ENCODE measurements at regions not wholly inside any gene's neighbourhood (a gene's known extent, or its start where the extent isn't known, plus 50 kb on each side); places are given as distances from the start of the nearest gene placed in this dataset.
"Not testable (repeated sequence)": the region's sequence is repeated elsewhere in the genome, so short reads cannot be mapped to it uniquely, and the experiment has no call there.

DNA sequence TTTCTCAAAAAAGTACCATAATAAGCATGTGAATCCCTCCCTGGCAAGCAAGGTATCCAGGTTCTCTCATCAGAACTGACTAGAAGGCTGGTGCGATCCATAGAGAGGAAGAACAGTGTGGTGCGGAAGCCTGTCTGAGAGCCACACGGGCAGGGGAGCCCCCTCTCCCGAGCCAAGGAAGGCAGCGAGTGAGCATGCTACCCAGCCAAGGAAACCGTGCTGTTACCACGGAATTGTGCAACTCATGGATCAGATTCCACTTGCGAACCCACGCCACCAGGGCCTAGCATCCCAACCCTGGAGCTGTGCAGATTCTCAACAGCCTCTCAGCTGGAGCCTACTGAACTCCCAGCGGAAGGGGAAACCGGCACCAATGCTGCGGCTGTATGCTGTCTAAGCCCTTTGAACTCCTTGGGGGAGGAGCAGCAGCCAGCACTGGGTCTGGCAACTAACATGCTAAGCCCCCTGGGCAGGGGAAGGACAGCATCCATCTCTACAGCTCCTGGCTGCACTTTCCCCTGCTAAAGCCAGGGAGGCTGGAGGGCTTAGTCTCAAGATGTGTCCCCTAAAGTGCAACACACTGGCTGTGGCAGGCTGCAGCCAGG is 823.1 kb downstream of the EPHA4 start:
- Mint-ChIP-seq H3K4me1 (ENCODE audit: low read depth) (no peaks in the 10 kb centered on the region), H3K9me3 (no peaks in the 10 kb centered on the region), H3K27me3 (ENCODE audit: low read depth) (no peaks in the 10 kb centered on the region), H3K36me3 (ENCODE audit: low read depth) (no peaks in the 10 kb centered on the region), H3K4me3 (no peak overlapping the region), H3K27ac (no peak overlapping the region)

DNA sequence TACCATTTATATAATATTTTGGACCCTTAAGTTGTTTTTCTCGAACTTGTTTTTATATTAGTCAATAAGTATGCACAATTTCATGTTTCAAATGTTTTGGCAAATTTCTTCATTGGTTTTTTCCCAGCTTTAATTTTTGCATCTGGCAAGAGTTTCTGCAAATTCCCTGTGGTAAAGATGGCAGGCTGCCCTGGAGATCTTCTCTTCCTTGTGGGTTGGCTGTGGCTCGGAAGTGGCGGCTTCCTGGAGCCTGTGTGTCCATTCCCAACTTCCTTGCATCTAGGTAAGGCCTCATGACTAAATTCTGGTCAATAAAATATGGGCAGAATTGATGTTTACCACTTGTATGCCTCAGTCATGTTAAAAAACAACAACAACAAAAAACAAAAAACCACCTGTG is 818.6 kb downstream of the EPHA4 start:
- no peaks in the 10 kb centered on the region for H3K27me3 Mint-ChIP-seq (ENCODE audit: low read depth)
- H3K9me3 Mint-ChIP-seq: no peaks in the 10 kb centered on the region
- H3K4me3 Mint-ChIP-seq: no peak overlapping the region
- no peaks in the 10 kb centered on the region for H3K36me3 Mint-ChIP-seq (ENCODE audit: low read depth)
- H3K4me1 Mint-ChIP-seq (ENCODE audit: low read depth): no peaks in the 10 kb centered on the region
- H3K27ac Mint-ChIP-seq: no peak overlapping the region

DNA sequence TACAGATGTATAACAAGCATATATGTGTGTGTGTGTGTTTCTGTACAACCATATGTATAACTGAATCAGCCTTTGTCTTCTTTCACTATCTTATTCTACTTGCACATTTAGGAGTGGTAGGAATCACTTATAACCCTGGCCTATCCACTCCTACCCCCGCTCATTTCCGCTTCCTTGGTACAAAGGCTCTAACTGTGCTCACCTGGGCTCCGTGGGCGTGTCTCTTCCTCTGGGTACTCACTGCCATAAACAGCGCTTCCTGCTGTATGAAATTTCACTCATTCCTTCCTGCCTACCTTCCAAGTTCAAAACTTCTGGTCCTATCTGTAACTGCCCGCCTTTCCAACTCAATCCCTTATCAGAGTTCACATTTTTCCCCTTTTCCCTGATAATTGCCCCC is 815.5 kb downstream of the EPHA4 start:
- Mint-ChIP-seq H3K4me3 (no peak overlapping the region), H3K4me1 (ENCODE audit: low read depth) (no peaks in the 10 kb centered on the region), H3K9me3 (no peaks in the 10 kb centered on the region), H3K27me3 (ENCODE audit: low read depth) (no peaks in the 10 kb centered on the region), H3K27ac (no peak overlapping the region), H3K36me3 (ENCODE audit: low read depth) (no peaks in the 10 kb centered on the region)

DNA sequence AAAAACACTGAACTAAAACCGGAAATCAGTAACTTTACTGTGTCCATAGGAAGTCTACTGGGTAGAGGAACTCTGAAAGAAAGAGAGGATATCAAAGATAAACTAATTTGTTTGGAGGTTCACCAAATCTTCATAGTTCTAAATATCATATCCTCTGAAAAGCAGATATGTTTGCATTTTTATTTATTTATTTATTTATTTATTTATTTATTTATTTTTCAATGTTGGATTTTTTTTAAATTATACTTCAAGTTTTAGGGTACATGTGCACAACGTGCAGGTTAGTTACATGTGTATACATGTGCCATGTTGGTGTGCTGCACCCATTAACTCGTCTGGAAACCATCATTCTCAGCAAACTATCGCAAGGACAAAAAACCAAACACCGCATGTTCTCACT is 813.7 kb downstream of the EPHA4 start:
- not testable (repeated sequence) for H3K4me1 Mint-ChIP-seq (ENCODE audit: low read depth); H3K27ac Mint-ChIP-seq; H3K27me3 Mint-ChIP-seq (ENCODE audit: low read depth); H3K9me3 Mint-ChIP-seq; H3K36me3 Mint-ChIP-seq (ENCODE audit: low read depth); H3K4me3 Mint-ChIP-seq

DNA sequence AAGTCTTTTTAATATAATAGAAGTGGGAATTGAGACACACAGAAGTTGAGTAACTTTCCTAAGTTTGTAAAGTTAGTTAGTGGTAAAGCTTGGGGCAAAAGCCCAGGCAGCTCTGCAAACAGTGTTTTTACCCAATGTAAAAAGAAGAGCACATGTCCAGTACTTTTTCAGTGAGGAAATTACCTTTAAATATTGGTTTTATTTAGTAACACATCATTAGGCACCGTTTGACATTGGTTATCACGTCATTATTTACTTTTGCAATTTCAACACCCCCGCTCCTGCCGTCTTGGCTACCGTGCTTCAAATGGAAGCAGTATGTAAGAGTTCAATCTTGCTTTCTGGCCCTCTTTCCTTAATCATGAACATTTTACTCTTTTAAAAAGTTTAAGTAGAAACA is 807.9 kb downstream of the EPHA4 start:
- no peaks in the 10 kb centered on the region for H3K9me3 Mint-ChIP-seq
- no peak overlapping the region for H3K27ac Mint-ChIP-seq
- H3K27me3 Mint-ChIP-seq (ENCODE audit: low read depth): no peaks in the 10 kb centered on the region
- no peaks in the 10 kb centered on the region for H3K4me1 Mint-ChIP-seq (ENCODE audit: low read depth)
- no peaks in the 10 kb centered on the region for H3K36me3 Mint-ChIP-seq (ENCODE audit: low read depth)
- no peak overlapping the region for H3K4me3 Mint-ChIP-seq

DNA sequence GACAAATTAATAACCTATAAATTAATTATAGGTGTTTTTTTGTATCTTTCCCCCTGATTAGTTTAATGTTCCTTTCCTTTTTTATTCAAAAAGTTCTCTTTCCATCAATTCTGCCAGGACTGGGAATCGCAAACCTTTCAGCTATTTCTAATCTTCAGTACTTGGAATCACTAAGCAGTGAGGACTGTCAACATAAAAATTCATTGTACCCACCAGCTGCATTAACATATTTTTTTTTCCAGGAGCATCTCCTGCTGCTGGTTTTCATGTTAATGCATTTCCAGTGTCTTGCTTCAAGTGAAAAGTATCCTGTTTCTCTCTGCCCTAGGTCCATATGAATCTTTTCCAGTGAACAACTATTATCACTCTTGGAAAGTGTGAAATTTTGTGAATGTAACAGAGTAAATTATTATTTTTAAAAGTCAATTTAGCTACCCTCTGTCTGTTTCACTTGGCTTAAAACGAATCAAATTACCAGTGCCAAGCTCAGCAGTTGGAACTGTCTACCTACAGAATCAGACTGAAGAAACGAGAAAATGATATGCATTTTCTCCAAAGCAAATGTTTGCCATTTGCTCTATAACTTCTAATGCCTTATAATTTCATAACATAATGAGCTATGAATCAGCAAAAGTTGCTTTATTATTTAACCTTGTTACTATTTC is 804.4 kb downstream of the EPHA4 start:
- Mint-ChIP-seq H3K27ac (no peak overlapping the region), H3K9me3 (no peaks in the 10 kb centered on the region), H3K36me3 (ENCODE audit: low read depth) (no peaks in the 10 kb centered on the region), H3K4me1 (ENCODE audit: low read depth) (no peaks in the 10 kb centered on the region), H3K27me3 (ENCODE audit: low read depth) (no peaks in the 10 kb centered on the region), H3K4me3 (no peak overlapping the region)

DNA sequence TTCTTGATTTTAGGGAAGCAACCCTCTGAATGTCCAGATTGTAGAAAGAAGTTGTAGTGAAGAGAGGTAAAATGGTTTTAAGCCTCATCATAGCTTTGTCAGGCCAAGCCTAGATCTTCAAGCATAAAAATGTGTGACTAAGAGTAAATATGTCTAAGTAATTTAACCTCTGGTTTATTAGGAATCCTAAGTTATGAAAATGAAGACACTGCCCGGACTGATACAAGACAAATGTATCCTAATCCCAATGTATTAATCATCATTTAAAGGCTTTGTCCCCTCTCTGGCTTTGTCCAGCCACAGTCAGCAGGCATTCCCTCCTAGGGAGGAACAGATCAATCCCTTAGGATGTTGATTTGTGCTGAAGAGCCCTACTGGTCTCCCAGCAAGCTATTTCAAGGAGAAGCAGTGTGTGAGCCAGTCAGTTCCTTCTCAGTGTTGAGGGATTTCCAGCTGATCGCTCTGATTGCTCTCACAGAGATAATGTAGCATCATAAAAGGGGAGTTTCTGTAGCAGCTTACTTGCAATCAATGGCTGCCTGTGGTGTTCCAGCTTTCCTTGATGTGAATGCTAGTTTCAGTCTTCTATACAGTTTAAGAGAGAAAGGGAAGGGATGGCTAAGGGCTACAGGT is 796.1 kb downstream of the EPHA4 start:
- Mint-ChIP-seq H3K36me3 (ENCODE audit: low read depth) (no peaks in the 10 kb centered on the region), H3K4me1 (ENCODE audit: low read depth) (no peaks in the 10 kb centered on the region), H3K9me3 (no peaks in the 10 kb centered on the region), H3K27ac (no peak overlapping the region), H3K4me3 (no peak overlapping the region), H3K27me3 (ENCODE audit: low read depth) (no peaks in the 10 kb centered on the region)

DNA sequence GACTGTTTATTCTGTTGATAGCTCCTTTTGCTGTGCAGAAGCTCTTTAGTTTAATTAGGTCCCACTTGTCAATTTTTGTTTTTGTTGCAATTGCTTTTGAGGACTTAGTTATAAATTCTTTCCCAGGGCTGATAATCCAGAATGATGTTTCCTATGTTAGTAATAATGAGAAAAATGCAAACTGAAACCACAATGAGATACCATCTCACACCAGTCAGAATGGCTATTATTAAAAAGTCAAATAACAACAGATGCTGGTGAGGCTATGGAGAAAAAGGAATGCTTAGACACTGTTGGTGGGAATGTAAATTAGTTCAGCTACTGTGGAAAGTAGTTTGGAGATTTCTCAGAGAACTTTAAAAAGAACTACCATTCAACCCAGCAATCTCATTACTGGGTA is 793.0 kb downstream of the EPHA4 start:
- H3K27ac Mint-ChIP-seq; H3K4me1 Mint-ChIP-seq (ENCODE audit: low read depth); H3K27me3 Mint-ChIP-seq (ENCODE audit: low read depth); H3K4me3 Mint-ChIP-seq; H3K36me3 Mint-ChIP-seq (ENCODE audit: low read depth); H3K9me3 Mint-ChIP-seq: not testable (repeated sequence)

DNA sequence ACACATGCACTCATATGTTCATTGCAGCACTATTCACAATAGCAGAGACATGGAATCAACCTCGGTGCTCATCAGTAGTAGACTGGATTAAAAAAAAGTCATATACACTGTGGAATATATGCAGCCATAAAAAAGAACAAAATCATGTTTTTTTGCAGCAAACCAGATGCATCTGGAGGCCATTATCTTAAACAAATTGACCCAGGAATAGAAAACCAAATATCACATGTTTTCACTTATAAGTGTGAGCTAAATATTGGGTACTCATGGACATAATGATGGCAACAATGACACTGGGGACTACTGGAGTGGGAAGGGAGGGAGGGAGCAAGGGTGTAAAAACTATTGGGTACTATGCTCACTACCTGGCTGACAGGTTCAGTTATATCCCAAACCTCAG is 792.6 kb downstream of the EPHA4 start:
- Mint-ChIP-seq H3K4me1 (ENCODE audit: low read depth) (no peaks in the 10 kb centered on the region), H3K27me3 (ENCODE audit: low read depth) (no peaks in the 10 kb centered on the region), H3K4me3 (no peak overlapping the region), H3K9me3 (no peaks in the 10 kb centered on the region), H3K36me3 (ENCODE audit: low read depth) (no peaks in the 10 kb centered on the region), H3K27ac (no peak overlapping the region)

DNA sequence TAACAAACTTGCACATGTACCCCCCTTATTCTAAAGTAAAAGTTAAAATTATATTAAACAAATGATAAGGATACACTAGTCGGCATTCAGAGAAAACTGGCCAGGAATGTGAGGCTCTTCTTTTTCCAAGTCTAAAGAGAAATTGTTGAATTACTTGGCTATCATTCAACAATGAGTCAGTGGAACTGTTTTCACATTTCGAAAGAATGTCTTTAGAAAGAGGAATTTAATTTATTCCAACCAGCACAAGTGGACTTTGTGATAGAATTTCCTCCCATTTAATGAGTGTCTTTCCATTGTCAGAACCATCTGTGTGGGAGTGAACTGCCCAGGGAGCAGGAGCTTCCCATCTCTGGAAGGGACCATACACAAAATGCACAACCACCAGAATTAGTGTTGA is 792.2 kb downstream of the EPHA4 start:
- no peak overlapping the region for H3K27ac Mint-ChIP-seq
- no peak overlapping the region for H3K4me3 Mint-ChIP-seq
- no peaks in the 10 kb centered on the region for H3K9me3 Mint-ChIP-seq
- no peaks in the 10 kb centered on the region for H3K27me3 Mint-ChIP-seq (ENCODE audit: low read depth)
- H3K36me3 Mint-ChIP-seq (ENCODE audit: low read depth): no peaks in the 10 kb centered on the region
- H3K4me1 Mint-ChIP-seq (ENCODE audit: low read depth): no peaks in the 10 kb centered on the region

DNA sequence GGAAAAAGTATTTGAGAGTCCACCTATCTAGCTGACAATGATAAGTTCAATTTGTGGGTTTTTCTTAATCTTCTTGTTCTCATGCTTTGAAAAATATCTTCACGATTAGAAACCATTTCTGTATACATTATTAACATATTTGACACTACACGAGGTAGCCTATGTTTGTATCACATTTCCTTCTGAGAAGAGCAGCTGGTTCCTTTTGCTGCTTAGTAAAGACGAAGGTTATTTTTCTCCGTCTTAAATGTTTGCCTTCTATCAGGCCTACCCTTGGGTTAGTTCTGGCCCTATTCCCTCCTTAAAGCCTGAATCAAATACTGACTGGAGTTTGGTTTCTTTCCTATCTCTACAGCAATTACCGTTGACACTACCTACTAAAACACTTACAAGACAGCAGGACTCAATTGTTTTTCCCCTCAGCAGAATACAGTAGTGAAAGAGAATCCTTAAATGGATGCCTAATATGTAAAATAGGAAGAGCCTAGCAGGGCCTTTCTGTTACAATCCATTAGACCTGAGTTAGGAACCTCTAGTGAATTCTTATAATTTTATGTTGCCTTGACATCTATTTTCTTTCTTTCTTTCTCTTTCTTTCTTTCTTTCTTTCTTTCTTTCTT is 790.4 kb downstream of the EPHA4 start:
- H3K36me3 Mint-ChIP-seq (ENCODE audit: low read depth): no peaks in the 10 kb centered on the region
- H3K27me3 Mint-ChIP-seq (ENCODE audit: low read depth): no peaks in the 10 kb centered on the region
- no peak overlapping the region for H3K27ac Mint-ChIP-seq
- H3K4me1 Mint-ChIP-seq (ENCODE audit: low read depth): no peaks in the 10 kb centered on the region
- no peak overlapping the region for H3K4me3 Mint-ChIP-seq
- H3K9me3 Mint-ChIP-seq: no peaks in the 10 kb centered on the region

DNA sequence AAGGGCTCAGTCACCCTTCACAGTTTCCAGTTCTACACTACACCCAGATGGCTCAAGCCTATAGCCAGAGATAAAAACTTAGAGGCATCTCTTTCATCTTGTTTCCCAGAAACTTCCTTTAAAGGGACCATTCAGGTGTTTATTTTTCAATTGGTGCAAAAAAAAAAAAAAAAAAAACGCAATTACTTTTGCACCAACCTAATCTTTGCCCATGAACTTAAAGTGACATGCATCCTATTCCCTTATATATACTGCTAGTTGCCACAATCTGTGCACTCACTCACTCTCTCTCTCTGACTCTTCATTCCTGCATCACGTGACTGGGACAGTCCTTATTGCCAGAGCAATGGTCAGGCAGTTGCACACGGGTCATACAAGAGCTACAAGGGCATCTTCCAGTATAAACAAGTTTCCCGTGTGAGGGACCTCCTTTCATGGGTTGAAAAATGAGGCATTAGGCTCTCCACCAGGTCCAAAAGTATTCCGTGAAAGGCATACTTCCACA is 789.4 kb downstream of the EPHA4 start:
- Mint-ChIP-seq H3K9me3 (no peaks in the 10 kb centered on the region), H3K27me3 (ENCODE audit: low read depth) (no peaks in the 10 kb centered on the region), H3K36me3 (ENCODE audit: low read depth) (no peaks in the 10 kb centered on the region), H3K4me1 (ENCODE audit: low read depth) (no peaks in the 10 kb centered on the region), H3K4me3 (no peak overlapping the region), H3K27ac (no peak overlapping the region)

DNA sequence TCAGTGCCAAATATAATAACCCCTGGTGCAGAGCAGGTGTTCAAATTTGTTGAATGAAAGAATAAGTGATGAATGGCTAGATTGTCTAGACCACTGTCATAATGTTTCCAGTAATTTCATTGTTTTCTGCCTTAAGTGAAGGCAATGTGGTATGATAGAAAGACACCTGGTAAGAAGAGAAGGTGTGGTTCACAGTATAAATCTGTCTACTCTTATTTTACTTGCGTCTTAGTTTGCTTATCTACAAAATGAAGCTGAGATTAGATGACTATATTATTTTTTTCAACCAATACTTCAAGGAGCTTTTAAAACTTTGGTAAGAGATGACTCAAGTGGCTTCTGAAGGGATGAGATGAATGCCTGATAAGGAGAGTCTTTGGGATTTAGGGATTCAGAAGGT is 788.4 kb downstream of the EPHA4 start:
- no peaks in the 10 kb centered on the region for H3K4me1 Mint-ChIP-seq (ENCODE audit: low read depth)
- no peaks in the 10 kb centered on the region for H3K9me3 Mint-ChIP-seq
- H3K36me3 Mint-ChIP-seq (ENCODE audit: low read depth): no peaks in the 10 kb centered on the region

DNA sequence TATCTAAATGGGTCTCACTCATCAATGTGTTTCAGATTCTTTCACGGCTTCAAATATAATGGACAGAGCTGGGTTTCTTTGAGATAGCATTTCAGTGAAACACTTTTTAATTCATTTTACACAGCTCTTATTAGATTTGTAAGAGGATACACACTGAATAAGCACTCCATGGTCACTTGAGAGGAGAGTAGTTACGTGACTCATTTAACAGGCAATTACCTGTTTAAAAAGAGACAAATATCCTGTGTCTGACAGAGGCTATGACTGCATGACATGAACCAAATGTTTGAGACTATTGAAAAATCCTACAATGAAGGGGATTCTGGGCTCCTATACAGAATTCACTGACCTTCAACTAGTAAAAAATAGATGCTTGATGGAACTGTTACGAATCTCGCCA is 786.9 kb downstream of the EPHA4 start:
- Mint-ChIP-seq H3K4me3 (no peak overlapping the region), H3K4me1 (ENCODE audit: low read depth) (no peaks in the 10 kb centered on the region), H3K27me3 (ENCODE audit: low read depth) (no peaks in the 10 kb centered on the region), H3K36me3 (ENCODE audit: low read depth) (no peaks in the 10 kb centered on the region), H3K27ac (no peak overlapping the region), H3K9me3 (no peaks in the 10 kb centered on the region)

More for the DNA sequence above, 788.4 kb downstream of the EPHA4 start:
- no peak overlapping the region for H3K4me3 Mint-ChIP-seq
- no peaks in the 10 kb centered on the region for H3K27me3 Mint-ChIP-seq (ENCODE audit: low read depth)
- H3K27ac Mint-ChIP-seq: no peak overlapping the region

DNA sequence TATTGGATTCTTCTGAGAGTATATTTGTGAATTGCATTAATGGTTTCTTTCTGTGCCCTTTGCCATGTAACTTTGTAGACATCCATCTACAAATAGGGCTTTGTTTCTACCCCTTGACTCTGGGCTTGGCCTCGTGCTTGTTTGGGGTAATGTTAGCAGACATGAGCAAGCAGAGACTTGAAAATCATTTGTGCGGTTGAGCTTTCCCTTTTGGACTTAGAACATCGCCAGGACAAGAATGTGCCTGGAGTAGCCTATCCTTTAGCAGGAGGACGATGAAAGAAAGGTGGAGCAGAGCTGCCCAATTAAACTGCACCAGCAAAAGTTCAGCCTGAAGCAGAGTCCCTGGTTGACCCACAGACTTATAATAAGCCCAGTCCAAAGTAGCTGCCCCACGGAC is 785.9 kb downstream of the EPHA4 start:
- Mint-ChIP-seq H3K27me3 (ENCODE audit: low read depth) (no peaks in the 10 kb centered on the region), H3K4me1 (ENCODE audit: low read depth) (no peaks in the 10 kb centered on the region), H3K9me3 (no peaks in the 10 kb centered on the region), H3K4me3 (no peak overlapping the region), H3K27ac (no peak overlapping the region), H3K36me3 (ENCODE audit: low read depth) (no peaks in the 10 kb centered on the region)

All from T-helper 1 cell treated with Interleukin-12 subunit alpha and Interleukin-12 subunit beta and Interleukin-4 antibody, amounts not matched to agents 30 μg/mL and 1 μg/mL, for 36 hours (primary cell).